GM12878 (cell line): ENCODE measurements at regions not wholly inside any gene's neighbourhood (a gene's known extent, or its start where the extent isn't known, plus 50 kb on each side); places are given as distances from the start of the nearest gene placed in this dataset.

Experiments used
- ATAC-seq: fragments of 200-7000 bp; cut with Tn5 transposase; 3 replicates; pipeline ENCODE4 v1.9.1; 2020; ENCODE audit warnings: mild to moderate bottlenecking, moderate library complexity
- BruUV-seq: library from RNA; stranded (reverse); fragments of 400-500 nt; replicated peaks from 2 replicates; lab custom pipeline; 2021; lab: Mats Ljungman, UMichigan
- CTCF ChIA-PET: fragments of 300-600 bp; sonication (Branson Sonifier 250); formaldehyde crosslinking; extraction: SDS; loops from one replicate; lab custom pipeline; 2021; ENCODE audit warnings: inconsistent platforms; lab: Yijun Ruan, JAX
- POLR2A ChIA-PET: fragments of 350-600 bp; formaldehyde crosslinking; extraction: SDS; loops from one replicate; lab custom pipeline; 2021; ENCODE audit warnings: inconsistent platforms; lab: Charles Lee
- RAD21 ChIA-PET: fragments of 300-600 bp; sonication (Branson Sonifier 250); formaldehyde crosslinking; loops from one replicate; lab custom pipeline; 2023; ENCODE audit warnings: antibody characterized with exemption; ENCODE audit not compliant: unreplicated experiment; lab: Charles Lee
- SMC1A ChIA-PET: fragments of 300-600 bp; sonication (Branson Sonifier 250); formaldehyde crosslinking; loops from one replicate; lab custom pipeline; 2023; ENCODE audit not compliant: unreplicated experiment, uncharacterized antibody; lab: Charles Lee
- DNase-seq: peaks from one replicate; pipeline ENCODE4 v3.0.0-alpha.2; 2011; ENCODE audit warnings: low read depth, low spot score
- FAIRE-seq: peaks from 3 replicates; lab custom pipeline; 2011; peaks lifted over from hg19 to GRCh38; lab: Jason Lieb, UNC
- H2AFZ ChIP-seq: 2 replicates; pipeline ENCODE4 v1.6.0; 2011; ENCODE audit warnings: low read depth, low read length, control low read depth; ENCODE audit not compliant: control insufficient read depth
- H3K27ac ChIP-seq: 2 replicates; pipeline ENCODE4 v1.5.1; 2011; ENCODE audit warnings: control low read depth; ENCODE audit not compliant: control insufficient read depth, insufficient read depth
- H3K27me3 ChIP-seq, 2 experiments: replicated peaks in 1 of 2; 2 replicates each; pipeline versions ENCODE4 v1.6.0 to v1.6.1; 2011; ENCODE audit warnings: low read length in 1 of 2; ENCODE audit not compliant: control insufficient read depth in 2 of 2, insufficient read depth in 2 of 2
- H3K36me3 ChIP-seq, 2 experiments: 2 replicates each; pipeline ENCODE4 v1.5.1; 2011; ENCODE audit warnings: low read length in 1 of 2; ENCODE audit not compliant: control insufficient read depth in 2 of 2, insufficient read depth in 2 of 2
- H3K4me1 ChIP-seq: 2 replicates; pipeline ENCODE4 v1.6.1; 2011; ENCODE audit warnings: mild to moderate bottlenecking, low read length, moderate library complexity, mixed read lengths; ENCODE audit not compliant: control insufficient read depth, insufficient read depth
- H3K4me2 ChIP-seq: 2 replicates; pipeline ENCODE4 v1.6.0; 2011; ENCODE audit warnings: control low read depth; ENCODE audit not compliant: control insufficient read depth, insufficient read depth
- H3K4me3 ChIP-seq: fragments of 200-600 bp; sonication (generic); 2 replicates; pipeline ENCODE4 v1.5.1; 2016
- H3K79me2 ChIP-seq: 2 replicates; pipeline ENCODE4 v1.6.0; 2011; ENCODE audit warnings: low read length; ENCODE audit not compliant: control insufficient read depth, insufficient read depth
- H3K9ac ChIP-seq: 2 replicates; pipeline ENCODE4 v1.8.0; 2011; ENCODE audit warnings: low read length, control low read depth, mixed read lengths; ENCODE audit not compliant: control insufficient read depth, insufficient read depth
- H3K9me3 ChIP-seq: replicated peaks from 3 replicates; pipeline ENCODE4 v1.5.1; 2011; ENCODE audit warnings: mild to moderate bottlenecking, low read length; ENCODE audit not compliant: control insufficient read depth, insufficient read depth
- H4K20me1 ChIP-seq: 2 replicates; pipeline ENCODE4 v1.6.0; 2011; ENCODE audit not compliant: control insufficient read depth, insufficient read depth
- ASH2L ChIP-seq: fragments of 300-600, 200-600 bp; sonication (generic); IDR thresholded peaks from 2 replicates; pipeline ENCODE4 v1.6.1; 2017; ENCODE audit warnings: low read depth, mild to moderate bottlenecking, borderline replicate concordance
- BACH1 ChIP-seq: fragments of 450-650 bp; IDR thresholded peaks from 2 replicates; pipeline ENCODE4 v1.6.1; 2017; ENCODE audit warnings: mild to moderate bottlenecking, borderline replicate concordance
- NKRF ChIP-seq: fragments of 450-650 bp; conservative IDR thresholded peaks from 2 replicates; pipeline ENCODE4 v1.6.1; 2017; ENCODE audit warnings: mild to moderate bottlenecking, moderate library complexity
- PAX5 ChIP-seq: IDR thresholded peaks from 2 replicates; pipeline ENCODE4 v1.6.1; 2011; ENCODE audit warnings: low read depth, low read length, borderline replicate concordance
- RAD21 ChIP-seq: IDR thresholded peaks from 2 replicates; pipeline ENCODE4 v1.6.1; 2011; ENCODE audit warnings: mild to moderate bottlenecking, low read depth, low read length, moderate library complexity; ENCODE audit not compliant: insufficient read depth
- REST ChIP-seq: IDR thresholded peaks from 2 replicates; pipeline ENCODE4 v1.6.1; 2012; ENCODE audit warnings: mild to moderate bottlenecking, low read depth, low read length
- SRF ChIP-seq, 2 experiments: IDR thresholded peaks; 2 replicates each; pipeline ENCODE4 v1.6.1; 2011; ENCODE audit warnings: low read depth in 2 of 2, low read length in 2 of 2, mild to moderate bottlenecking in 1 of 2, moderate library complexity in 1 of 2
- ZNF207 ChIP-seq: fragments of 450-650 bp; IDR thresholded peaks from 2 replicates; pipeline ENCODE4 v1.6.1; 2014; ENCODE audit warnings: antibody characterized with exemption, mild to moderate bottlenecking, borderline replicate concordance
- ZZZ3 ChIP-seq: IDR thresholded peaks from 2 replicates; pipeline ENCODE4 v1.6.1; 2011; ENCODE audit warnings: low read depth; ENCODE audit not compliant: control insufficient read depth, insufficient read length
- WGBS: methylation state at CpG from one replicate; pipeline ENCODE4 v1.1.6; 2016; ENCODE audit warnings: low lambda C conversion rate; ENCODE audit not compliant: insufficient replicate concordance, insufficient coverage; ENCODE audit errors: missing lambda C conversion rate; 5-methylcytosine and 5-hydroxymethylcytosine counted together
- in situ Hi-C: fragments of 300-500 bp; cut with MboI; formaldehyde crosslinking; loops from 9 replicates; pipeline ENCODE4 v1.14.3; 2018; ENCODE audit warnings: mixed read lengths
- intact Hi-C: fragments of 100-400 bp; cut with micrococcal nuclease; formaldehyde crosslinking; loops from one replicate; pipeline ENCODE4 v1.14.2; 2022; ENCODE audit not compliant: unreplicated experiment
- TF ChIP-seq, protein P1 (sequence below): fragments of 150-350 bp; IDR thresholded peaks from 2 replicates; pipeline ENCODE4 v1.6.1; 2016; ENCODE audit warnings: low read depth, low read length
- TF ChIP-seq, protein P2 (sequence below): fragments of 450-650 bp; formaldehyde crosslinking; IDR thresholded peaks from 2 replicates; pipeline ENCODE4 v1.4.0; 2020; ENCODE audit warnings: mild to moderate bottlenecking, moderate library complexity

DNA sequence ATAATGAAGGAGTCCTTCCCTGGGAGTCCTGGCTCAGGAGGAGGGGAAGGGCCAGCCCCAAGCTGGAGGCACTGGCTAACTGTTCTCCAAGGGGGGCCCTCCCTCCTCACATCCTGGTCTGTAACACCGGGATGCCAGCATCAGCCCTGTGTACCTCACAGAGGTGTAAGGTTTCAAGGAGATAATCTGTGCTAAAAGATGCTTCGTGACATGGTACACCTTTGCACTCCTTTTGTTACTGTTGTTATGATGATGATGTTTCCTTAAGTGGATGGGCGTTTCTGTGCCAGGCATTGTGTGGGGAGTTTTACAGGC, 236.7 kb upstream of the TNRC6C start:
- no peak overlapping the region for H3K9ac ChIP-seq
- CTCF ChIA-PET: no interaction called here
- FAIRE-seq: no peak
- H3K9me3 ChIP-seq: no peaks in the 10 kb centered on the region; the same call in 2 of the 3 replicates
- RAD21 ChIA-PET: no interaction called here
- DNase-seq: no peak
- SMC1A ChIA-PET: no interaction called here
- intact Hi-C loops: no loop called here
- H3K36me3 ChIP-seq: no peaks in the 10 kb centered on the region
- in situ Hi-C loops: no loop called here
- no peaks in the 10 kb centered on the region; the same call in 1 of the 2 replicates for H4K20me1 ChIP-seq
- H3K27me3 ChIP-seq: no peaks in the 10 kb centered on the region
- H3K4me1 ChIP-seq: no peaks in the 10 kb centered on the region
- no peaks in the 10 kb centered on the region for H3K79me2 ChIP-seq
- no TSS peak for BruUV-seq
- H2AFZ ChIP-seq: no peak overlapping the region
- no peak overlapping the region for H3K27ac ChIP-seq
- ATAC-seq: no peak
- H3K4me3 ChIP-seq: no peak overlapping the region
- POLR2A ChIA-PET: no interaction called here
- no peak overlapping the region for H3K4me2 ChIP-seq
- 3% methylated on average over 3 of the region's 3 CpGs for WGBS
- TF ChIP-seq, protein P1, sequence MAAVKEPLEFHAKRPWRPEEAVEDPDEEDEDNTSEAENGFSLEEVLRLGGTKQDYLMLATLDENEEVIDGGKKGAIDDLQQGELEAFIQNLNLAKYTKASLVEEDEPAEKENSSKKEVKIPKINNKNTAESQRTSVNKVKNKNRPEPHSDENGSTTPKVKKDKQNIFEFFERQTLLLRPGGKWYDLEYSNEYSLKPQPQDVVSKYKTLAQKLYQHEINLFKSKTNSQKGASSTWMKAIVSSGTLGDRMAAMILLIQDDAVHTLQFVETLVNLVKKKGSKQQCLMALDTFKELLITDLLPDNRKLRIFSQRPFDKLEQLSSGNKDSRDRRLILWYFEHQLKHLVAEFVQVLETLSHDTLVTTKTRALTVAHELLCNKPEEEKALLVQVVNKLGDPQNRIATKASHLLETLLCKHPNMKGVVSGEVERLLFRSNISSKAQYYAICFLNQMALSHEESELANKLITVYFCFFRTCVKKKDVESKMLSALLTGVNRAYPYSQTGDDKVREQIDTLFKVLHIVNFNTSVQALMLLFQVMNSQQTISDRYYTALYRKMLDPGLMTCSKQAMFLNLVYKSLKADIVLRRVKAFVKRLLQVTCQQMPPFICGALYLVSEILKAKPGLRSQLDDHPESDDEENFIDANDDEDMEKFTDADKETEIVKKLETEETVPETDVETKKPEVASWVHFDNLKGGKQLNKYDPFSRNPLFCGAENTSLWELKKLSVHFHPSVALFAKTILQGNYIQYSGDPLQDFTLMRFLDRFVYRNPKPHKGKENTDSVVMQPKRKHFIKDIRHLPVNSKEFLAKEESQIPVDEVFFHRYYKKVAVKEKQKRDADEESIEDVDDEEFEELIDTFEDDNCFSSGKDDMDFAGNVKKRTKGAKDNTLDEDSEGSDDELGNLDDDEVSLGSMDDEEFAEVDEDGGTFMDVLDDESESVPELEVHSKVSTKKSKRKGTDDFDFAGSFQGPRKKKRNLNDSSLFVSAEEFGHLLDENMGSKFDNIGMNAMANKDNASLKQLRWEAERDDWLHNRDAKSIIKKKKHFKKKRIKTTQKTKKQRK: no peak
- TF ChIP-seq NKRF: no peak
- no peak for TF ChIP-seq SRF (IDR thresholded peaks at IDR 0.05; ENCODE audit: low read depth in 2 of 2, low read length in 2 of 2)
- TF ChIP-seq REST: no peak
- TF ChIP-seq RAD21: no peak
- no peak for TF ChIP-seq BACH1
- TF ChIP-seq PAX5: no peak
- TF ChIP-seq, protein P2, sequence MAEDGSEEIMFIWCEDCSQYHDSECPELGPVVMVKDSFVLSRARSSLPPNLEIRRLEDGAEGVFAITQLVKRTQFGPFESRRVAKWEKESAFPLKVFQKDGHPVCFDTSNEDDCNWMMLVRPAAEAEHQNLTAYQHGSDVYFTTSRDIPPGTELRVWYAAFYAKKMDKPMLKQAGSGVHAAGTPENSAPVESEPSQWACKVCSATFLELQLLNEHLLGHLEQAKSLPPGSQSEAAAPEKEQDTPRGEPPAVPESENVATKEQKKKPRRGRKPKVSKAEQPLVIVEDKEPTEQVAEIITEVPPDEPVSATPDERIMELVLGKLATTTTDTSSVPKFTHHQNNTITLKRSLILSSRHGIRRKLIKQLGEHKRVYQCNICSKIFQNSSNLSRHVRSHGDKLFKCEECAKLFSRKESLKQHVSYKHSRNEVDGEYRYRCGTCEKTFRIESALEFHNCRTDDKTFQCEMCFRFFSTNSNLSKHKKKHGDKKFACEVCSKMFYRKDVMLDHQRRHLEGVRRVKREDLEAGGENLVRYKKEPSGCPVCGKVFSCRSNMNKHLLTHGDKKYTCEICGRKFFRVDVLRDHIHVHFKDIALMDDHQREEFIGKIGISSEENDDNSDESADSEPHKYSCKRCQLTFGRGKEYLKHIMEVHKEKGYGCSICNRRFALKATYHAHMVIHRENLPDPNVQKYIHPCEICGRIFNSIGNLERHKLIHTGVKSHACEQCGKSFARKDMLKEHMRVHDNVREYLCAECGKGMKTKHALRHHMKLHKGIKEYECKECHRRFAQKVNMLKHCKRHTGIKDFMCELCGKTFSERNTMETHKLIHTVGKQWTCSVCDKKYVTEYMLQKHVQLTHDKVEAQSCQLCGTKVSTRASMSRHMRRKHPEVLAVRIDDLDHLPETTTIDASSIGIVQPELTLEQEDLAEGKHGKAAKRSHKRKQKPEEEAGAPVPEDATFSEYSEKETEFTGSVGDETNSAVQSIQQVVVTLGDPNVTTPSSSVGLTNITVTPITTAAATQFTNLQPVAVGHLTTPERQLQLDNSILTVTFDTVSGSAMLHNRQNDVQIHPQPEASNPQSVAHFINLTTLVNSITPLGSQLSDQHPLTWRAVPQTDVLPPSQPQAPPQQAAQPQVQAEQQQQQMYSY: no peak
- no peak for TF ChIP-seq ASH2L
- no peak for TF ChIP-seq ZZZ3
- TF ChIP-seq ZNF207: no peak
